AG09319 (cell line): ENCODE measurements at regions not wholly inside any gene's neighbourhood (a gene's known extent, or its start where the extent isn't known, plus 50 kb on each side); places are given as distances from the start of the nearest gene placed in this dataset.

Experiments
- DNase-seq: peaks from one replicate; pipeline ENCODE4 v3.0.0-alpha.2; 2010; ENCODE audit warnings: low read depth; ENCODE audit errors: extremely low read depth
- CTCF ChIP-seq: IDR thresholded peaks from 2 replicates; pipeline ENCODE4 v1.5.1; 2011; ENCODE audit warnings: low read depth, mild to moderate bottlenecking, inconsistent platforms, low read length, moderate library complexity

- DNase-seq = no peak
- TF ChIP-seq CTCF = no peak
Measured at GRCh38 chr12:58433959-58434358, 486.3 kb downstream of the LRIG3 start.

GRCh38 chr12:58434726-58435125 is 485.6 kb downstream of the LRIG3 start:
- DNase-seq = no peak
- no peak for TF ChIP-seq CTCF

GRCh38 chr12:58435647-58436046 is 484.7 kb downstream of the LRIG3 start:
- no peak for DNase-seq

GRCh38 chr12:58441483-58441882 is 478.8 kb downstream of the LRIG3 start:
- TF ChIP-seq CTCF = no peak
- DNase-seq = no peak

More at GRCh38 chr12:58435647-58436046, 484.7 kb downstream of the LRIG3 start:
- TF ChIP-seq CTCF = no peak

GRCh38 chr12:58443273-58443980 is 476.9 kb downstream of the LRIG3 start:
- peak; percentile 36 for TF ChIP-seq CTCF
- no peak for DNase-seq

GRCh38 chr12:58443981-58444371 is 476.3 kb downstream of the LRIG3 start:
- no peak for TF ChIP-seq CTCF
- no peak for DNase-seq

- DNase-seq = no peak
- TF ChIP-seq CTCF = no peak
Measured at GRCh38 chr12:58450868-58451482, 469.3 kb downstream of the LRIG3 start.
